HEK293T (cell line): ENCODE measurements at regions not wholly inside any gene's neighbourhood (a gene's known extent, or its start where the extent isn't known, plus 50 kb on each side); places are given as distances from the start of the nearest gene placed in this dataset.

Source experiments
- CTBP1 ChIP-seq: fragments of 450-650 bp; IDR thresholded peaks from 2 replicates; pipeline ENCODE4 v1.6.1; 2016; ENCODE audit warnings: borderline replicate concordance
- ELF4 ChIP-seq: fragments of 450-650 bp; IDR thresholded peaks from 2 replicates; pipeline ENCODE4 v1.6.1; 2017; ENCODE audit warnings: antibody characterized with exemption
- FOXA1 ChIP-seq: fragments of 450-650 bp; IDR thresholded peaks from 2 replicates; pipeline ENCODE4 v1.6.1; 2016; ENCODE audit warnings: mild to moderate bottlenecking
- FOXM1 ChIP-seq: fragments of 450-650 bp; IDR thresholded peaks from 2 replicates; pipeline ENCODE4 v1.6.1; 2017; ENCODE audit warnings: mild to moderate bottlenecking, borderline replicate concordance
- ZNF384 ChIP-seq: fragments of 450-650 bp; IDR thresholded peaks from 2 replicates; pipeline ENCODE4 v1.6.1; 2016

DNA sequence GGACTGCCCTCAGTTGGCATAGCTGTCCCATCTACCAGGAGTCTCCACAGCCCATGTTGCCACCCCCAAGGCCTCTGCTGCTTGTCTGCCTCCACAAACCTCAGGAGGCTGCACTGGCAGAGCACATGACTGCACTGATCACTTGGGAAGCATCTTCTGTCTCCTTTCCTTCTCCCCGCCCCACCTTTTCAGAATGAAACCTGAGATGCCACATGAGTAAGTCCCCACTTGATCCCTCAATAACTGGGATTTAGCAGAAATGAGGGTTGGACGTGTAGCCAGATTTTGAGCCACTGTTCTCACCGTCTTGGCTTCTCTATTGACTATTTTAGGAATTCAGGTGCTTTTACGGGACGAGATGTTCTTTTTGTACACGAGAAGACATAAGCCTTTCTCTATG, 328.4 kb downstream of the CDC5L start:
- no peak for TF ChIP-seq FOXM1
- TF ChIP-seq FOXA1 = no peak
- no peak for TF ChIP-seq ELF4
- no peak for TF ChIP-seq ZNF384
- no peak for TF ChIP-seq CTBP1
